ENCODE measurements at regions not wholly inside any gene's neighbourhood (a gene's known extent, or its start where the extent isn't known, plus 50 kb on each side); places are given as distances from the start of the nearest gene placed in this dataset.
A peak's percentile ranks its signal among the peaks of the same experiment; 100 is the strongest.

- no peak overlapping the region for H3K27ac ChIP-seq (ENCODE audit: low read depth)
- peaks cover 12% of the 10 kb centered on the region; the same call in 2 of the 3 replicates for H3K4me1 Mint-ChIP-seq
- H3K4me1 ChIP-seq (ENCODE audit: insufficient read depth) = peaks cover 8% of the 10 kb centered on the region
Measured at GRCh38 chr10:28879246-28879645, 201.9 kb downstream of the BAMBI start.

More at GRCh38 chr10:28879246-28879645, 201.9 kb downstream of the BAMBI start:
- H3K79me2 ChIP-seq (replicated peaks; ENCODE audit: insufficient read depth) = no peaks in the 10 kb centered on the region
- no peak overlapping the region for H3K4me3 ChIP-seq
- ATAC-seq = no peak
- no peaks in the 10 kb centered on the region for H3K36me3 Mint-ChIP-seq (ENCODE audit: low read depth)
- H3K9me2 ChIP-seq (ENCODE audit: insufficient read depth) = no peaks in the 10 kb centered on the region
- no peaks in the 10 kb centered on the region for H3F3A ChIP-seq (replicated peaks; ENCODE audit: low read depth)
- no peaks in the 10 kb centered on the region for H3K27me3 ChIP-seq (ENCODE audit: insufficient read depth)
- peaks cover 4% of the 10 kb centered on the region for H3K27me3 Mint-ChIP-seq (ENCODE audit: insufficient read depth, low read depth, poor library complexity)
- no peak overlapping the region for H3K27ac Mint-ChIP-seq
- H4K20me1 ChIP-seq (replicated peaks; ENCODE audit: insufficient read depth) = no peaks in the 10 kb centered on the region
- no peaks in the 10 kb centered on the region for H3K9me3 Mint-ChIP-seq
- H3K36me3 ChIP-seq (ENCODE audit: insufficient read depth) = no peaks in the 10 kb centered on the region
- no peak overlapping the region for H3K4me2 ChIP-seq
- no peak overlapping the region for H3K4me3 Mint-ChIP-seq
- DNase-seq (ENCODE audit: low spot score) = no peak
- TF ChIP-seq EZH2 (IDR thresholded peaks at IDR 0.05; ENCODE audit: low read depth, unreplicated experiment) (no peak), CTCF (conservative IDR thresholded peaks at IDR 0.05; ENCODE audit: low read depth in 2 of 2) (no peak), EZH2phosphoT487 (IDR thresholded peaks at IDR 0.05; ENCODE audit: unreplicated experiment) (no peak), ZNF331 (CRISPR knock-in tag; IDR thresholded peaks at IDR 0.05; ENCODE audit: low read depth) (no peak), STAT1 (IDR thresholded peaks at IDR 0.05; ENCODE audit: unreplicated experiment) (no peak), ZNF462 (CRISPR knock-in tag; IDR thresholded peaks at IDR 0.05) (no peak), NANOG (IDR thresholded peaks at IDR 0.05; ENCODE audit: borderline replicate concordance) (no peak), REST (IDR thresholded peaks at IDR 0.05; ENCODE audit: unreplicated experiment) (no peak), ZNF114 (CRISPR knock-in tag; IDR thresholded peaks at IDR 0.05) (no peak), JUNB (IDR thresholded peaks at IDR 0.05; ENCODE audit: unreplicated experiment) (no peak), ETS1 (IDR thresholded peaks at IDR 0.05) (no peak), CREB1 (CRISPR knock-in tag; IDR thresholded peaks at IDR 0.05; ENCODE audit: low read depth) (no peak), POLR2AphosphoS5 (IDR thresholded peaks at IDR 0.05; ENCODE audit: low read depth) (no peak)
- H2AFZ ChIP-seq = peak overlapping the region; percentile 84

Measured in GM23338 (cell line).